ENCODE measurements at regions not wholly inside any gene's neighbourhood (a gene's known extent, or its start where the extent isn't known, plus 50 kb on each side); places are given as distances from the start of the nearest gene placed in this dataset.

GRCh38 chr1:101377084-101377835 is 140.4 kb downstream of the S1PR1 start:
- no peak for TF ChIP-seq CTCF (IDR thresholded peaks at IDR 0.05)
- no peak for TF ChIP-seq POLR2AphosphoS5 (IDR thresholded peaks at IDR 0.05)
- TF ChIP-seq POLR2A (IDR thresholded peaks at IDR 0.05): no peak
- TF ChIP-seq EP300 (IDR thresholded peaks at IDR 0.05): no peak
